ENCODE measurements at regions not wholly inside any gene's neighbourhood (a gene's known extent, or its start where the extent isn't known, plus 50 kb on each side); places are given as distances from the start of the nearest gene placed in this dataset.

DNA sequence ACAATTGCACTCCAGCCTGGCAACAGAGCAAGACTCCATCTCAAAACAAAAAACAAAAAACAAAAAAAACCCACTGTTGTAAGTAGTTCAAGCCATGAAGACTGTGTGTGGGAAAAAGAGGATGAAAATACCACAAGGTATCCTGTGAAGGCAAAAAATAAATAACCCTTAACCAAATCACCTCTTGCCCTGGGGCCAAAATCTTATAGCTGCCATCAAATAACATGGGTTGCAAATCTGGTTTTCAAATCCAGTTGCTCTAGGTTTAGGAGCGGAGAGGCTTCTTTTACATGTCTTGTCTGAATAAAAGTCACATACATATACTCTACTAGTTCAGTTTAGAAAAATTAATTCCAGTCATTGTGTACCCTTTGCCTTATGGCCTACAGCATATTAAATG, 87.0 kb upstream of the STT3B start:
- no peak overlapping the region for H3K27ac ChIP-seq (ENCODE audit: low read depth, low read length)
- H3K9me2 ChIP-seq (ENCODE audit: insufficient read depth) = no peaks in the 10 kb centered on the region
- ChIA-PET RAD21 (ENCODE audit: low non-redundant PET in 1 of 2, low total read pairs in 2 of 2, uncharacterized antibody in 2 of 2, unreplicated experiment in 2 of 2) (no interaction called here), CTCF (no interaction called here), POLR2A (no interaction called here)
- no peak overlapping the region for H3K4me2 ChIP-seq (ENCODE audit: low read length)
- no TSS peak for BruUV-seq (replicated peaks)
- TF ChIP-seq, protein P1, sequence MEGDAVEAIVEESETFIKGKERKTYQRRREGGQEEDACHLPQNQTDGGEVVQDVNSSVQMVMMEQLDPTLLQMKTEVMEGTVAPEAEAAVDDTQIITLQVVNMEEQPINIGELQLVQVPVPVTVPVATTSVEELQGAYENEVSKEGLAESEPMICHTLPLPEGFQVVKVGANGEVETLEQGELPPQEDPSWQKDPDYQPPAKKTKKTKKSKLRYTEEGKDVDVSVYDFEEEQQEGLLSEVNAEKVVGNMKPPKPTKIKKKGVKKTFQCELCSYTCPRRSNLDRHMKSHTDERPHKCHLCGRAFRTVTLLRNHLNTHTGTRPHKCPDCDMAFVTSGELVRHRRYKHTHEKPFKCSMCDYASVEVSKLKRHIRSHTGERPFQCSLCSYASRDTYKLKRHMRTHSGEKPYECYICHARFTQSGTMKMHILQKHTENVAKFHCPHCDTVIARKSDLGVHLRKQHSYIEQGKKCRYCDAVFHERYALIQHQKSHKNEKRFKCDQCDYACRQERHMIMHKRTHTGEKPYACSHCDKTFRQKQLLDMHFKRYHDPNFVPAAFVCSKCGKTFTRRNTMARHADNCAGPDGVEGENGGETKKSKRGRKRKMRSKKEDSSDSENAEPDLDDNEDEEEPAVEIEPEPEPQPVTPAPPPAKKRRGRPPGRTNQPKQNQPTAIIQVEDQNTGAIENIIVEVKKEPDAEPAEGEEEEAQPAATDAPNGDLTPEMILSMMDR (IDR thresholded peaks at IDR 0.05 in 2 of 3, conservative IDR thresholded peaks at IDR 0.05 in 1 of 3; ENCODE audit: borderline replicate concordance in 1 of 3, insufficient read depth in 1 of 3, low read depth in 2 of 3, low read length in 2 of 3) = no peak
- TF ChIP-seq POLR2AphosphoS5 (IDR thresholded peaks at IDR 0.05; ENCODE audit: low read depth, low read length) = no peak
- TF ChIP-seq EGR1 (IDR thresholded peaks at IDR 0.05; ENCODE audit: low read depth) = no peak
- TF ChIP-seq TCF7L2 (IDR thresholded peaks at IDR 0.05; ENCODE audit: borderline replicate concordance, extremely low read depth, insufficient read depth, insufficient read length) = no peak
- no peak for TF ChIP-seq CBX3 (IDR thresholded peaks at IDR 0.05; ENCODE audit: low read depth)
- TF ChIP-seq SP1 (IDR thresholded peaks at IDR 0.05; ENCODE audit: low read depth) = no peak
- no peak for TF ChIP-seq EZH2 (IDR thresholded peaks at IDR 0.05)
- TF ChIP-seq ZFX (IDR thresholded peaks at IDR 0.05) = no peak
- TF ChIP-seq, protein P2, sequence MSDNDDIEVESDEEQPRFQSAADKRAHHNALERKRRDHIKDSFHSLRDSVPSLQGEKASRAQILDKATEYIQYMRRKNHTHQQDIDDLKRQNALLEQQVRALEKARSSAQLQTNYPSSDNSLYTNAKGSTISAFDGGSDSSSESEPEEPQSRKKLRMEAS (IDR thresholded peaks at IDR 0.05) = no peak
- TF ChIP-seq, protein P3, sequence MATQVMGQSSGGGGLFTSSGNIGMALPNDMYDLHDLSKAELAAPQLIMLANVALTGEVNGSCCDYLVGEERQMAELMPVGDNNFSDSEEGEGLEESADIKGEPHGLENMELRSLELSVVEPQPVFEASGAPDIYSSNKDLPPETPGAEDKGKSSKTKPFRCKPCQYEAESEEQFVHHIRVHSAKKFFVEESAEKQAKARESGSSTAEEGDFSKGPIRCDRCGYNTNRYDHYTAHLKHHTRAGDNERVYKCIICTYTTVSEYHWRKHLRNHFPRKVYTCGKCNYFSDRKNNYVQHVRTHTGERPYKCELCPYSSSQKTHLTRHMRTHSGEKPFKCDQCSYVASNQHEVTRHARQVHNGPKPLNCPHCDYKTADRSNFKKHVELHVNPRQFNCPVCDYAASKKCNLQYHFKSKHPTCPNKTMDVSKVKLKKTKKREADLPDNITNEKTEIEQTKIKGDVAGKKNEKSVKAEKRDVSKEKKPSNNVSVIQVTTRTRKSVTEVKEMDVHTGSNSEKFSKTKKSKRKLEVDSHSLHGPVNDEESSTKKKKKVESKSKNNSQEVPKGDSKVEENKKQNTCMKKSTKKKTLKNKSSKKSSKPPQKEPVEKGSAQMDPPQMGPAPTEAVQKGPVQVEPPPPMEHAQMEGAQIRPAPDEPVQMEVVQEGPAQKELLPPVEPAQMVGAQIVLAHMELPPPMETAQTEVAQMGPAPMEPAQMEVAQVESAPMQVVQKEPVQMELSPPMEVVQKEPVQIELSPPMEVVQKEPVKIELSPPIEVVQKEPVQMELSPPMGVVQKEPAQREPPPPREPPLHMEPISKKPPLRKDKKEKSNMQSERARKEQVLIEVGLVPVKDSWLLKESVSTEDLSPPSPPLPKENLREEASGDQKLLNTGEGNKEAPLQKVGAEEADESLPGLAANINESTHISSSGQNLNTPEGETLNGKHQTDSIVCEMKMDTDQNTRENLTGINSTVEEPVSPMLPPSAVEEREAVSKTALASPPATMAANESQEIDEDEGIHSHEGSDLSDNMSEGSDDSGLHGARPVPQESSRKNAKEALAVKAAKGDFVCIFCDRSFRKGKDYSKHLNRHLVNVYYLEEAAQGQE (IDR thresholded peaks at IDR 0.05; ENCODE audit: low read depth) = no peak
- no peak for TF ChIP-seq ZNF274 (IDR thresholded peaks at IDR 0.05; ENCODE audit: low read depth, low read length)
- TF ChIP-seq FOSL1 (IDR thresholded peaks at IDR 0.05; ENCODE audit: low read depth) = no peak
- TF ChIP-seq SRF (IDR thresholded peaks at IDR 0.05; ENCODE audit: low read depth) = no peak
- TF ChIP-seq, protein P4, sequence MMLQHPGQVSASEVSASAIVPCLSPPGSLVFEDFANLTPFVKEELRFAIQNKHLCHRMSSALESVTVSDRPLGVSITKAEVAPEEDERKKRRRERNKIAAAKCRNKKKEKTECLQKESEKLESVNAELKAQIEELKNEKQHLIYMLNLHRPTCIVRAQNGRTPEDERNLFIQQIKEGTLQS (IDR thresholded peaks at IDR 0.05) = no peak
- no peak for TF ChIP-seq ELF1 (IDR thresholded peaks at IDR 0.05; ENCODE audit: borderline replicate concordance, low read depth)
- TF ChIP-seq SIN3A (IDR thresholded peaks at IDR 0.05; ENCODE audit: low read depth) = no peak
- TF ChIP-seq YY1 (IDR thresholded peaks at IDR 0.05; ENCODE audit: extremely low read depth, insufficient replicate concordance, low read depth, low read length) = no peak
- TF ChIP-seq, protein P5, sequence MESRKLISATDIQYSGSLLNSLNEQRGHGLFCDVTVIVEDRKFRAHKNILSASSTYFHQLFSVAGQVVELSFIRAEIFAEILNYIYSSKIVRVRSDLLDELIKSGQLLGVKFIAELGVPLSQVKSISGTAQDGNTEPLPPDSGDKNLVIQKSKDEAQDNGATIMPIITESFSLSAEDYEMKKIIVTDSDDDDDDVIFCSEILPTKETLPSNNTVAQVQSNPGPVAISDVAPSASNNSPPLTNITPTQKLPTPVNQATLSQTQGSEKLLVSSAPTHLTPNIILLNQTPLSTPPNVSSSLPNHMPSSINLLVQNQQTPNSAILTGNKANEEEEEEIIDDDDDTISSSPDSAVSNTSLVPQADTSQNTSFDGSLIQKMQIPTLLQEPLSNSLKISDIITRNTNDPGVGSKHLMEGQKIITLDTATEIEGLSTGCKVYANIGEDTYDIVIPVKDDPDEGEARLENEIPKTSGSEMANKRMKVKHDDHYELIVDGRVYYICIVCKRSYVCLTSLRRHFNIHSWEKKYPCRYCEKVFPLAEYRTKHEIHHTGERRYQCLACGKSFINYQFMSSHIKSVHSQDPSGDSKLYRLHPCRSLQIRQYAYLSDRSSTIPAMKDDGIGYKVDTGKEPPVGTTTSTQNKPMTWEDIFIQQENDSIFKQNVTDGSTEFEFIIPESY (IDR thresholded peaks at IDR 0.05; ENCODE audit: extremely low read depth, insufficient replicate concordance, low read length) = no peak
- no peak overlapping the region for H2AFZ ChIP-seq (ENCODE audit: low read depth, low read length, poor library complexity, severe bottlenecking)
- H3K36me3 ChIP-seq (ENCODE audit: control insufficient read depth in 1 of 2, insufficient read depth in 2 of 2, low read length in 2 of 2) = no peaks in the 10 kb centered on the region
- no peaks in the 10 kb centered on the region for H3K9me3 ChIP-seq (ENCODE audit: control insufficient read depth in 1 of 2, insufficient read depth in 1 of 2, low read depth in 1 of 2, low read length in 2 of 2)
- no peak overlapping the region for H3K9ac ChIP-seq (ENCODE audit: low read length)
- DNase-seq (ENCODE audit: low read depth, low spot score) (no peak), ATAC-seq (no peak)
- no peak overlapping the region for H3K4me3 ChIP-seq (replicated peaks in 1 of 2; ENCODE audit: low read depth in 1 of 2, low read length in 2 of 2)
- H3K79me2 ChIP-seq (ENCODE audit: insufficient read depth, low read length) = no peaks in the 10 kb centered on the region
- peaks cover 0 to 9% of the 10 kb centered on the region in 2 experiments; a peak in 1 of 4 replicates for H3K4me1 ChIP-seq (ENCODE audit: control insufficient read depth in 1 of 2, insufficient read depth in 2 of 2, low read length in 2 of 2)
- intact Hi-C loops (cut with micrococcal nuclease) = loop anchor here (5.0 kb wide), 2 partner anchors 518 to 678 kb away; no protein-coding TSS in a partner anchor
- no peaks in the 10 kb centered on the region for H3K27me3 ChIP-seq (ENCODE audit: insufficient read depth, low read length)
- no peaks in the 10 kb centered on the region for H4K20me1 ChIP-seq (ENCODE audit: insufficient read depth)

Data from HCT116 (cell line).